HepG2 (cell line): ENCODE measurements at regions not wholly inside any gene's neighbourhood (a gene's known extent, or its start where the extent isn't known, plus 50 kb on each side); places are given as distances from the start of the nearest gene placed in this dataset.

Experiments
- ATAC-seq: fragments of 200-7000 bp; cut with Tn5 transposase; 3 replicates; pipeline ENCODE4 v1.9.1; 2020; ENCODE audit warnings: mild to moderate bottlenecking, moderate library complexity
- BruUV-seq: library from RNA; stranded (reverse); fragments of 400-500 nt; replicated peaks from 2 replicates; lab custom pipeline; 2021; lab: Mats Ljungman, UMichigan
- CTCF ChIA-PET: fragments of 300-600 bp; formaldehyde crosslinking; extraction: SDS; loops from one replicate; lab custom pipeline; 2021; ENCODE audit warnings: low total read pairs, inconsistent platforms, low intra/inter-chr PET ratio; lab: Yijun Ruan, JAX
- POLR2A ChIA-PET: fragments of 350-600 bp; sonication (Branson Sonifier 250); formaldehyde crosslinking; loops from one replicate; lab custom pipeline; 2020; ENCODE audit warnings: antibody characterized with exemption, inconsistent platforms; lab: Yijun Ruan, JAX
- DNase-seq: peaks from one replicate; pipeline ENCODE4 v3.0.0-alpha.2; 2015; ENCODE audit warnings: low spot score
- FAIRE-seq: peaks from 3 replicates; lab custom pipeline; 2011; peaks lifted over from hg19 to GRCh38; lab: Jason Lieb, UNC
- H2AFZ ChIP-seq: one replicate; pipeline ENCODE4 v1.6.1; 2011; ENCODE audit warnings: low read length, inconsistent platforms
- H3K27ac ChIP-seq: fragments of 300-600 bp; 3 replicates; pipeline ENCODE4 v1.8.0; 2011; ENCODE audit warnings: mixed run types, mild to moderate bottlenecking, mixed read lengths, low read length, inconsistent platforms; ENCODE audit not compliant: insufficient read depth; ENCODE audit errors: extremely low read length
- H3K27me3 ChIP-seq, 2 experiments: fragments of 200-600 bp in 1 of 2; 2 replicates in 1 of 2; 3 replicates in 1 of 2; pipeline versions ENCODE4 v1.6.0 to v1.8.0; 2011; ENCODE audit warnings: low read length in 2 of 2, mild to moderate bottlenecking in 2 of 2, moderate library complexity in 2 of 2, inconsistent platforms in 1 of 2; ENCODE audit not compliant: insufficient read depth in 2 of 2, control insufficient read depth in 1 of 2
- H3K36me3 ChIP-seq, 2 experiments: fragments of 200-600 bp in 1 of 2; replicated peaks in 1 of 2; 2 replicates in 1 of 2; 3 replicates in 1 of 2; pipeline versions ENCODE4 v1.5.1 to v1.8.0; 2011; ENCODE audit warnings: low read length in 2 of 2, inconsistent platforms in 1 of 2; ENCODE audit not compliant: insufficient read depth in 2 of 2, control insufficient read depth in 1 of 2
- H3K4me1 ChIP-seq: 2 replicates; pipeline ENCODE4 v1.5.1; 2012; ENCODE audit warnings: low read length, inconsistent platforms; ENCODE audit not compliant: insufficient read depth
- H3K4me2 ChIP-seq: 2 replicates; pipeline ENCODE4 v1.6.0; 2011; ENCODE audit warnings: low read depth, low read length, inconsistent platforms
- H3K4me3 ChIP-seq, 3 experiments: fragments of 200-600 bp in 1 of 3; sonication (generic), shearing (Covaris generic) in 1 of 3; replicated peaks in 1 of 3; 2 replicates each; pipeline ENCODE4 v1.5.1; 2011 to 2016; ENCODE audit warnings: low read length in 3 of 3, inconsistent platforms in 2 of 3, low read depth in 2 of 3, mild to moderate bottlenecking in 2 of 3, control low read depth in 1 of 3, mixed read lengths in 1 of 3; ENCODE audit not compliant: insufficient read depth in 1 of 3
- H3K79me2 ChIP-seq: one replicate; pipeline ENCODE4 v1.6.1; 2011; ENCODE audit warnings: low read length, inconsistent platforms; ENCODE audit not compliant: insufficient read depth
- H3K9ac ChIP-seq: 2 replicates; pipeline ENCODE4 v1.6.0; 2011; ENCODE audit warnings: mild to moderate bottlenecking, low read depth, low read length, inconsistent platforms; ENCODE audit not compliant: insufficient read depth
- H3K9me3 ChIP-seq: 2 replicates; pipeline ENCODE4 v1.5.1; 2012; ENCODE audit warnings: mild to moderate bottlenecking, low read length
- H4K20me1 ChIP-seq: 2 replicates; pipeline ENCODE4 v1.6.0; 2011; ENCODE audit warnings: inconsistent platforms, mild to moderate bottlenecking, low read length, moderate library complexity; ENCODE audit not compliant: insufficient read depth
- EZH2 ChIP-seq: conservative IDR thresholded peaks from 2 replicates; pipeline ENCODE4 v1.6.1; 2012; ENCODE audit warnings: mild to moderate bottlenecking, low read depth, low read length, moderate library complexity
- HNF4G ChIP-seq, 2 experiments: sonication (generic) in 1 of 2; formaldehyde crosslinking in 1 of 2; IDR thresholded peaks; 2 replicates each; pipeline versions ENCODE4 v1.4.0 to v1.6.1; 2011 to 2020; ENCODE audit warnings: borderline replicate concordance in 2 of 2, low read depth in 2 of 2, mild to moderate bottlenecking in 2 of 2, low read length in 1 of 2, missing genetic modification reagents in 1 of 2, moderate library complexity in 1 of 2
- KAT2B ChIP-seq: fragments of 150-350 bp; IDR thresholded peaks from 2 replicates; pipeline ENCODE4 v1.6.1; 2014; ENCODE audit warnings: low read depth, low read length, borderline replicate concordance
- KDM3A ChIP-seq: IDR thresholded peaks from 2 replicates; pipeline ENCODE4 v1.6.1; 2018; ENCODE audit warnings: low read depth, missing compliant biosample characterization
- PHF20 ChIP-seq: sonication (generic); formaldehyde crosslinking; IDR thresholded peaks from 2 replicates; pipeline ENCODE4 v1.5.0; 2020; ENCODE audit warnings: mild to moderate bottlenecking, missing genetic modification reagents
- SP5 ChIP-seq: IDR thresholded peaks from 2 replicates; pipeline ENCODE4 v1.6.1; 2016; ENCODE audit warnings: low read depth, borderline replicate concordance
- ZNF121 ChIP-seq: sonication (generic); formaldehyde crosslinking; IDR thresholded peaks from 2 replicates; pipeline ENCODE4 v1.5.0; 2020; ENCODE audit warnings: mild to moderate bottlenecking, missing genetic modification reagents
- ZNF629 ChIP-seq: sonication (generic); formaldehyde crosslinking; conservative IDR thresholded peaks from 2 replicates; pipeline ENCODE4 v1.5.0; 2020; ENCODE audit warnings: missing genetic modification reagents
- ZNF775 ChIP-seq: sonication (generic); formaldehyde crosslinking; IDR thresholded peaks from 2 replicates; pipeline ENCODE4 v1.4.0; 2020; ENCODE audit warnings: missing genetic modification reagents, mild to moderate bottlenecking, moderate library complexity, borderline replicate concordance
- WGBS: methylation state at CpG from one replicate; pipeline ENCODE4 v1.1.6; 2017; ENCODE audit warnings: low lambda C conversion rate; 5-methylcytosine and 5-hydroxymethylcytosine counted together
- in situ Hi-C: cut with HindIII; loops from 2 replicates; pipeline ENCODE4 v1.10.0; 2017; ENCODE audit warnings: low pct_unique_long_range_greater_than_20kb; ENCODE audit not compliant: extremely low pct_ligation_motif_present
- intact Hi-C: fragments of 100-400 bp; cut with micrococcal nuclease; formaldehyde crosslinking; loops from one replicate; pipeline ENCODE4 v1.10.0; 2022; ENCODE audit not compliant: unreplicated experiment
- TF ChIP-seq, protein P1 (sequence below): sonication (generic); formaldehyde crosslinking; IDR thresholded peaks from 2 replicates; pipeline ENCODE4 v1.4.0; 2020; ENCODE audit warnings: missing genetic modification reagents, mild to moderate bottlenecking, borderline replicate concordance

DNA sequence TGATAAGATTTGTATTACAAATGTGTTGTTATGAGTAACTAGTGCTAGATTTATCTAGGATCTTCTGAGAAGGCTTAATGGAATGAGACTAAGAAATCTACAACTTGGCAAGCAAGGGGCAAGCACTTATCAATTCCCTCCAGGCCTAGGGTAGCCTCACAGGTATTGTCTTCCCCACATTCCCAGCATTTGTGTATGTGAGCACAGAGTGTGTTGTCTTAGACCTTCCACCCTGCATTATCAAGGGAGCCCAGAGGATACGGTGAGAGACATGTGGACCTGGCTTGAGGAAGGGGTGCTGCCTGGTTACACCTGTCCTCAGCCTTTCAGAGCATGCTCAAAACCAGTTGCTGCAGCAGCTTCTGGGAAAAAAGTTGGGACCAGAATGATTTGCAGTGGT is 327.2 kb downstream of the MRPL39 start:
- Histone ChIP-seq H3K4me2 (no peak overlapping the region), H3K9me3 (peaks cover 79% of the 10 kb centered on the region), H3K27ac (no peak overlapping the region), H2AFZ (no peak overlapping the region), H3K79me2 (no peaks in the 10 kb centered on the region), H4K20me1 (no peaks in the 10 kb centered on the region), H3K27me3 (no peaks in the 10 kb centered on the region; a peak in 1 of 5 replicates), H3K9ac (no peak overlapping the region), H3K36me3 (no peaks in the 10 kb centered on the region), H3K4me3 (no peak overlapping the region), H3K4me1 (no peaks in the 10 kb centered on the region)
- no TSS peak for BruUV-seq
- intact Hi-C loops (loop anchor here (5.0 kb wide), 1 partner anchor 107 kb away; no protein-coding TSS in a partner anchor), in situ Hi-C loops (no loop called here)
- ChIA-PET POLR2A (no interaction called here), CTCF (no interaction called here)
- DNase-seq (no peak), ATAC-seq (no peak), FAIRE-seq (no peak)
- 0% methylated on average over 1 of the region's 1 CpG for WGBS
- TF ChIP-seq ZNF121 (CRISPR knock-in tag) (no peak), PHF20 (CRISPR knock-in tag) (no peak), KAT2B (no peak), EZH2 (no peak), ZNF629 (CRISPR knock-in tag) (no peak), HNF4G (IDR thresholded peaks at IDR 0.05; ENCODE audit: borderline replicate concordance, low read depth, low read length) (no peak), HNF4G (CRISPR knock-in tag; IDR thresholded peaks at IDR 0.05; ENCODE audit: borderline replicate concordance, low read depth) (no peak), KDM3A (CRISPR knock-in tag) (no peak), ZNF775 (CRISPR knock-in tag) (no peak), SP5 (CRISPR knock-in tag) (no peak)
- TF ChIP-seq, protein P1, sequence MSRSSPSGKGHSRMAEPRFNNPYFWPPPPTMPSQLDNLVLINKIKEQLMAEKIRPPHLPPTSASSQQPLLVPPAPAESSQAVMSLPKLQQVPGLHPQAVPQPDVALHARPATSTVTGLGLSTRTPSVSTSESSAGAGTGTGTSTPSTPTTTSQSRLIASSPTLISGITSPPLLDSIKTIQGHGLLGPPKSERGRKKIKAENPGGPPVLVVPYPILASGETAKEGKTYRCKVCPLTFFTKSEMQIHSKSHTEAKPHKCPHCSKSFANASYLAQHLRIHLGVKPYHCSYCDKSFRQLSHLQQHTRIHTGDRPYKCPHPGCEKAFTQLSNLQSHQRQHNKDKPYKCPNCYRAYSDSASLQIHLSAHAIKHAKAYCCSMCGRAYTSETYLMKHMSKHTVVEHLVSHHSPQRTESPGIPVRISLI (CRISPR knock-in tag) = no peak
